MG63 (cell line): ENCODE measurements at regions not wholly inside any gene's neighbourhood (a gene's known extent, or its start where the extent isn't known, plus 50 kb on each side); places are given as distances from the start of the nearest gene placed in this dataset.

ENCODE experiments used
- DNase-seq: peaks from one replicate; pipeline ENCODE4 v3.0.0-alpha.2; 2020
- H3K27me3 ChIP-seq: fragments of 250-450 bp; sonication (Bioruptor Pico); 2 replicates; pipeline ENCODE4 v1.5.1; 2020; ENCODE audit warnings: mild to moderate bottlenecking, moderate library complexity
- H3K36me3 ChIP-seq: fragments of 250-450 bp; sonication (Bioruptor Pico); 2 replicates; pipeline ENCODE4 v1.5.1; 2020; ENCODE audit warnings: mild to moderate bottlenecking, moderate library complexity
- H3K4me3 ChIP-seq: fragments of 250-450 bp; sonication (Bioruptor Pico); 2 replicates; pipeline ENCODE4 v1.5.1; 2020; ENCODE audit warnings: mild to moderate bottlenecking, moderate library complexity
- H3K9me3 ChIP-seq: fragments of 250-450 bp; sonication (Bioruptor Pico); 2 replicates; pipeline ENCODE4 v1.5.1; 2020; ENCODE audit warnings: mild to moderate bottlenecking, moderate library complexity

DNA sequence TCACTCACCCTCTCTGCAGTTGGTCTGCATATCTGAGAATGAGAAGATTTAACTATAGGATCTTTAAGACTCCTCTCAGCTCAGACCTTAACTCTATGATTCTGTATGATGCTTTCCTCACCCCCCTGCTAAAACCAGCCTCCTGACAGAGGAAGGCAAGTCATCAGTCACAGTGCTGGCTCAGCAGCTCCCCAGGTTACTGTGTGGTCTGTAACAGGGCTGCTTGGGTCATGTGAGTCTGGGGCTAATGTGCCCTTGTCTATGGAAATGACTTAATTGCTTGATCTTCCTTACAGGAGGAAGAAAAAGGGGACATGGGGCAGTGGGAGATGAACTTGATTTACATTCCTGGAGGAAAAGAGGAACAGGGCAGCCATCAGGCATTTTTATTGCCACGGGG, 625.6 kb downstream of the PTPRU start:
- DNase-seq: no peak
- no peaks in the 10 kb centered on the region for H3K27me3 ChIP-seq
- no peaks in the 10 kb centered on the region for H3K36me3 ChIP-seq
- H3K4me3 ChIP-seq: no peak overlapping the region
- no peaks in the 10 kb centered on the region for H3K9me3 ChIP-seq

DNA sequence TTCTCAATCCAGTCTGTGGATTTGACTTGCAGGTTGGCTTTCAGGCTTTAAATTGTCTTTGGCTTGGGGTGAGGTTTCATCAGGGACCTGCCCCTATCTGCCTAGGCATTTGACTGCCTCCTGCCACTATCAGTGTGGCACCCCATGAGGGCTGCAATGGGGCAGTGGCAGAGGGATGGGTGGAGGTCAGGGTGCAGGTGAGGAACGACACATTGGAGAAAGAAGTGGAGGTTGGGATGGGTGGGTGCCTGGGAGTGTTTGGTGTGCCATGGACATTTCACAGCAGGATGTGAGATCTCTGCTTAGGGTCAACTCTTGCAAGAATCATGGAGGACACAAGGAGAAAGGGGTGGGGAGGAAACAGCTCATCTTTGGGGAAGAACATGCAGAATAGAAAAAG, 625.1 kb downstream of the PTPRU start:
- Histone ChIP-seq H3K4me3 (no peak overlapping the region), H3K27me3 (no peaks in the 10 kb centered on the region), H3K36me3 (no peaks in the 10 kb centered on the region), H3K9me3 (no peaks in the 10 kb centered on the region)
- no peak for DNase-seq

DNA sequence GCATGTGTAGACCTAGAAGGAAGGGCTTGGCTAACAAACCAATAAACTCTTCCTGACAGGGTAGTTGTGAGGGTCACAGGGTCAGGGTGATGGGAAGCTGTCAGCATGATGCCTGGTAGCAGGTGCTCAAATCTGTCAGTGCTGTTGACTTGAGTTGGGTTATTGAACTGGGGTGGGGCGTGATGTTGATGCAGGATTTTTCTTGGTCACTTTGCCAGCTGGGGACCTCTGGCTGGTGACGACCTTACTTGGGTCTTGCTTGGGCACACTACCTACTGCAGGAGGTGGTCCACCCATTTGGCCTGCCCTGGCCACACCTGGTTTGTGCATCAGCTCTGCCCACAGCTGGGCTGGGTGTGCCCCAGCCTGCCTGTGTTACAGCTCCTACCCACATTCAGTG, 624.4 kb downstream of the PTPRU start:
- no peaks in the 10 kb centered on the region for H3K27me3 ChIP-seq
- no peak overlapping the region for H3K4me3 ChIP-seq
- no peaks in the 10 kb centered on the region for H3K9me3 ChIP-seq
- no peak for DNase-seq
- H3K36me3 ChIP-seq: no peaks in the 10 kb centered on the region

DNA sequence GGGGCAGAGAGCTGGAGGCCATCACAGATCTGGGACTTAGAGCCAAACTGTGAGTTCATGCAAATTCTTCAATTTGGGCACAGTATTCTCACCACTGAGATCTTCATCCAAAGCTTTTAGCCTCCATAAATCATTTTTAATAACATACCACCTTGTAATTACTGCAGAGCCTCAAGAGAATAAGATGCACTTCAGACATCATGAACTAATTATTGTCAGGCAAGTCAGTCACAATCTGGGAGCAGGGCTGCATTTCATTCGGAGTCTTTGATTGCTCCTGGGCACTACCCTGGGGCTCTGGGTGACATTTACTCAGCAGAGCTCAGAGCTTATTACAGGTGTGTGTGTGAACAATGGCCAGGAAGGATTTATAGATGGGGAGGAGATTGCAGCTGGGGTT, 623.7 kb downstream of the PTPRU start:
- no peaks in the 10 kb centered on the region for H3K9me3 ChIP-seq
- H3K36me3 ChIP-seq: no peaks in the 10 kb centered on the region
- H3K4me3 ChIP-seq: no peak overlapping the region
- no peak for DNase-seq
- no peaks in the 10 kb centered on the region for H3K27me3 ChIP-seq

DNA sequence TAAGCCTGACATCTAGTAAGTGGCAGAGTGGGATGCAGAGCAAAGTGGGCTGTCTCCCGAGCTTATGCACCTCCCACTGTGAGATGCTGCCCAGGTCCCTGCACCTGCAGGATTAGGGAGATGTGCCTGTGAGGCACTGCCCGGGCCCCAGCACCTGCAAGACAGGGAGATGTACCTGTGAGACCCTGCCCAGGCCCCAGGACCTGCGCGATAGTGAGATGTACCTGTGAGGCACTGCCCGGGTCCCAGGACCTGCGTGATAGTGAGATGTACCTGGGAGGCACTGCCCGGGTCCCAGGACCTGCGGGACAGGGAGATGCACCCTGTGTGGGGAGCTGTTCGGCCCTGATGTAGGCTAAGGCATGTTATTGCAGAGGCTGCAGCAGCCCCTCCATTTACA, 622.8 kb downstream of the PTPRU start:
- no peaks in the 10 kb centered on the region for H3K27me3 ChIP-seq
- no peaks in the 10 kb centered on the region for H3K36me3 ChIP-seq
- H3K9me3 ChIP-seq: no peaks in the 10 kb centered on the region
- H3K4me3 ChIP-seq: no peak overlapping the region
- DNase-seq: no peak

DNA sequence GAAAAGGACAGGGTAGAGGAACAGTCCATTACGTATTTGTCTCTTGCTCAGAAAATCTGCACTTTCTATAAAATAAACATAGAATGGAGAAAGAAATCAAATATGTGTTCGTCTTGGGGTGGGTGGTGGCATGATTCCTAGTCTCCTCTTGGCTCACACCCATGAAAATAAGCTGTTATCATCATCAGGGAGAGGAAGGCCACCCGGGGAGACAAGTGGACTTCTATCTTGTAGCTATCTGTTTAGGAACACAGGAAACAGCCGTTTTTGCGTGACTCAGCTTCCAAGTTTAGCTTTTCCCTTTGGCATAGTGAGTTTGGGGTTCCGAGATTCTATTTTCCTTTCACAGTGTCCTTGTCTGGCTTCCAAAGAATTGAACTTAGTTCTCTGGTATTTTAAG, 622.3 kb downstream of the PTPRU start:
- DNase-seq: no peak
- Histone ChIP-seq H3K4me3 (no peak overlapping the region), H3K27me3 (no peaks in the 10 kb centered on the region), H3K9me3 (no peaks in the 10 kb centered on the region), H3K36me3 (no peaks in the 10 kb centered on the region)

DNA sequence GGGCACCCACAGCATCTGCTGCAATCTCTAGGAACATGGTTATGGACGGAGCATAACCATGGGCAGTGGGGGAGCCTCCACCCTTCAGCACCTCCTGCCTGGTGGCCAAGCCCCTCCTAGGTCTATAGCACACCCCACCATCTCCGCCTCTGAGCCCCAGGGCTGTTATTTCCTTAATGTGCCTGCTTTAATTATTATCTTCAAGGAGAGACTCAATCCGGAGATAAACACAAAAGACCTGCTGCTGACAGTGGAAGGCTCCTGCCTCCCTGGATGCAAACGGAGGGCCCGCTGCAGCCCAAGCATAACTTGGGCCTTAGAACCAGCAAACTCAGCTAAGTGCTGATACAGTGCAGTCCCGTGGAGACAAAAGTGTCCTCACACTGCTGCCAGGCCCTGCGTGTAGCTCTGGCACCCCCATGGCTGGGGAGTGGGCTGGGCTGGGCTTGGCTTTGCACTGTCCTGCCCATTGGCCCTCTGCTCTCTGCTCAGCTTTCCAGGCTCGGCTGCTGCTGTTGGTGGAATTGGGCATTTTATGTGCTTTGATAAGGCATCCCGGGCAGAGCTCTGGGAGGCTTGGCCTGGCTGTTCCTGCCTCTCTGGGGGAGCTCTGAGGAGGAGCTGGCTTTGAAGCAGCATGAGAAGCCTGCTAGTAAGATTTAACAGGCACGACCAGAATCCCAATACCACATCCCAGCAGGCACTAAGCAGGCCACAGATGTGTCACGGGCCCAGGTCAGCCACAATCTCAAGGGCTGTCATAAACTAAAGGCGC, 620.2 kb downstream of the PTPRU start:
- Histone ChIP-seq H3K4me3 (no peak overlapping the region), H3K27me3 (no peaks in the 10 kb centered on the region)
- DNase-seq: no peak

DNA sequence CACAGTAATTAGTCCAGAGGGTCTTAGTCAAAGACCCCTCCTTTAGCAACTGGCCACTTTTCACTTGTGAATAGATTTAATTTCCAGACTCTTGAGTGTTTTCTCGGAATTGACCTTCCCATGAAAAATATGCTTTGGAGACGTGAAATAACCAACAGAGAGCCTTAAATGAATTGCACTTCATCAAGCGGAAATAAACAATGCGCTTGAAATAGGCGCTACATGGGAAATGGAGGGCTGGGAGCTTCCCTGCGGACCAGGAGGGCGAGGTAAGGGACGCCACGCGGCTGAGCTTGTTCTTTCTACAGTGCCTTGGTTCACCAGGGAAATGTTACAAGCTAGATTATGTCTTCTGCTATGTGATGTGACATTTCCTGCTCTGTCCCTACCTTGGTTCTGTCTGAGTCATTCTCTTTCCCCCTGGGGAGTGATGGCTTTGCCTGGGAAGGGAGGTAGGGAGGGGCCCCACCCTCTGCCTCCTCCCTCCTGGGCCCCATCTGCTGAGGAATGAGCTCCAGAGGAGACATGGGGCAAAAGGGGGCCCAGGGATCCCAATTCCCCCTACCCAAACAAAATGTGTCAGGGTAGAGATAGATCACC, 619.3 kb downstream of the PTPRU start:
- H3K4me3 ChIP-seq: no peak overlapping the region
- no peaks in the 10 kb centered on the region for H3K27me3 ChIP-seq
- no peaks in the 10 kb centered on the region for H3K9me3 ChIP-seq
- H3K36me3 ChIP-seq: no peaks in the 10 kb centered on the region
- no peak for DNase-seq

More for the DNA sequence above, 620.2 kb downstream of the PTPRU start:
- H3K9me3 ChIP-seq: no peaks in the 10 kb centered on the region
- no peaks in the 10 kb centered on the region for H3K36me3 ChIP-seq

DNA sequence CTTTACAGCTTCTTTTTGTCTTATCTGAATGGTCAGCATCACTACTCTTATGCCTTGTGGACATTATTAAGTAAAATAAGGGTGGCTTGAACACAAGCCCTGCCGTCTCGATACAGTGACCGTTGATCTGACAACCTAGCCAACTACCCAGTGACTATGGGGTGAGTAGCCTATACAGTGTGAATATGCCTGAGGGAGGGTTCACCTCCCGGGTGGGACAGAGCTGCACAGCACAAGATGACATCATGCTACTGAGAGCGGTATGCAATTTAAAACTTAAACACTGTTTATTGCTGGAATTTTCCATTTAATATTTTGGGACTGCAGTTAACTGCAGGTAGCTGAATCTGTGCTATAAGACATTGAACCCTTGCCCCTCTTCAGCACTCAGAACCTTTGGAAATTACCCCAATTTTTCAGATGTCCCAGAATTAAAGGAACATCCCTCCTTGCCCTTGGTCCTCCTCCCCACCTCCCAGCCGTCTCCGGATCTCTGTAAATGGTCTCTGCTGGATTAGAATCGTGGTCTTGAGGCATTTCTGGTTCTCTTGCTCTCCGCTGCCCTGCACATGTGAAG, 618.5 kb downstream of the PTPRU start:
- no peaks in the 10 kb centered on the region for H3K36me3 ChIP-seq
- H3K4me3 ChIP-seq: no peak overlapping the region
- no peak for DNase-seq
- no peaks in the 10 kb centered on the region for H3K9me3 ChIP-seq
- no peaks in the 10 kb centered on the region; the same call in 1 of the 2 replicates for H3K27me3 ChIP-seq

DNA sequence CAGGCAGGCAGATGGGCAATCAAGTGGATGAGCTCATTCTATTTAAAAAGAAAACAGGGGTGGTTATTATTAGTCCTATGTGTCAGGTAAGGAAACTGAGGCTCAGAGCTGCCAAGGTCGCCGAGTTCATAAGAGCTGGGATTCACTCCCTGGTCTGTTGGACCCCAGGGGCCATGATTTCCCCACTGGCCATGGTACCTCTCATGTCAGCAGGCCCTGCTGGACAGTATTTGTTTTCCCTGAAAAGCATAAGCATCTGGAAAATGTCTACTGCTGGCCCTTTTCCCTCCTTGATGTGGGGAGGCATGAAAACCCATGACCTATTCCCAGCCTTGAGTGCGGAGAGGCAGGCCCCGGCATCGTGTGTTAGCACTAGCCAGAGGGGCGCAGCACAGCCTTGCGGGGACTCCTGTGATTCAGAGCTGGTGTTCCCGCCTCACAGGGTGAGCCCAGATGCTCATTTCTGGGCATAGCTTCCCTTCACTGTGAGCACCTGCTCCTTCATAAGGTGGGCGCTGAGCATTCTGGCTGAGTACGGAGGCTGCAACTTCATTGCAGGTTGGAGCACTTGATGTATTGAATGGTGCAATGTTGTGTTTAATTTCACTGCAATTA, 617.5 kb downstream of the PTPRU start:
- no peak overlapping the region for H3K4me3 ChIP-seq
- no peaks in the 10 kb centered on the region for H3K9me3 ChIP-seq
- peaks cover 6% of the 10 kb centered on the region; the same call in 1 of the 2 replicates for H3K27me3 ChIP-seq
- no peak for DNase-seq
- H3K36me3 ChIP-seq: no peaks in the 10 kb centered on the region

DNA sequence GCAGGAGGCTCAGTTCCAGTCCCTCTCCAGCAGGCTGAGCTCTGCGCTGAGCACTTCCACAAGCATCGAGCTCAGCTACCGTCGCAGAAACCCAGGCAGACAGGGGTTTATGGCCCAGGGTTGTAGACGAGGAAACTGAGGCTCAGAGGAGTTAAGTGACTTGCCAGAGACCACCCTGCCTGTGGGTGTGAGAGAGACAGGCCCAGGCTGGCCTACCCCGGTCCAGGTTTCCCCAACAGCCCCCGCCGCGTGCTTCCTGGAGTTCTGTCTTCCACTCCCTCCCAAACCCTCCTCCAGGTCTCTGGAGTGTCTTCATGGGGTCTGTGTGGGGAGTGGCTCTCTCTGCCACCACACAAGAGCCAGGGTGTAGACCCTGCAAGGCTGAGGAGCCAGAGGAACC, 615.9 kb downstream of the PTPRU start:
- no peaks in the 10 kb centered on the region for H3K9me3 ChIP-seq
- no peak for DNase-seq

DNA sequence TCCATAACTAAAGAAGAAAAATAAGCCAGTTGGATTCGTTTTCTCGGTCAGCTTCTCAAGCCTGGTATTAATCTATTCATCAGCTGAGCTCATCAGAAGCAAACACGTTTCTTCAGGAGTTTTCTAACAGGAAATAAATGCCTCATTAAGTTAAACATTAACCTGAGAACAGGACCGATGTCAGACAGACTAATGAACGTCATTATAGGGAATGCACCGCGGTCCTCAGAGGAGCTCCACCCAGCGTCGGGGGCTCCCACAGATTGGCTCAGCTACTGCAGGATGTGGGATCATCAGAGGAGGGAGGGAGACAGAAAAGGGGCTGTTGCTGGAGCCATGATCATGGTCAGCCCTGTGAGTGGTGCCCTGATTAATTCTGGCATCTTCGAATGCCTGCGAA, 615.4 kb downstream of the PTPRU start:
- H3K9me3 ChIP-seq: no peaks in the 10 kb centered on the region
- H3K36me3 ChIP-seq: no peaks in the 10 kb centered on the region
- DNase-seq: no peak
- no peak overlapping the region for H3K4me3 ChIP-seq
- H3K27me3 ChIP-seq: peaks cover 6% of the 10 kb centered on the region; the same call in 1 of the 2 replicates

More for the DNA sequence above, 615.9 kb downstream of the PTPRU start:
- Histone ChIP-seq H3K4me3 (no peak overlapping the region), H3K27me3 (peaks cover 6% of the 10 kb centered on the region; the same call in 1 of the 2 replicates), H3K36me3 (no peaks in the 10 kb centered on the region)

DNA sequence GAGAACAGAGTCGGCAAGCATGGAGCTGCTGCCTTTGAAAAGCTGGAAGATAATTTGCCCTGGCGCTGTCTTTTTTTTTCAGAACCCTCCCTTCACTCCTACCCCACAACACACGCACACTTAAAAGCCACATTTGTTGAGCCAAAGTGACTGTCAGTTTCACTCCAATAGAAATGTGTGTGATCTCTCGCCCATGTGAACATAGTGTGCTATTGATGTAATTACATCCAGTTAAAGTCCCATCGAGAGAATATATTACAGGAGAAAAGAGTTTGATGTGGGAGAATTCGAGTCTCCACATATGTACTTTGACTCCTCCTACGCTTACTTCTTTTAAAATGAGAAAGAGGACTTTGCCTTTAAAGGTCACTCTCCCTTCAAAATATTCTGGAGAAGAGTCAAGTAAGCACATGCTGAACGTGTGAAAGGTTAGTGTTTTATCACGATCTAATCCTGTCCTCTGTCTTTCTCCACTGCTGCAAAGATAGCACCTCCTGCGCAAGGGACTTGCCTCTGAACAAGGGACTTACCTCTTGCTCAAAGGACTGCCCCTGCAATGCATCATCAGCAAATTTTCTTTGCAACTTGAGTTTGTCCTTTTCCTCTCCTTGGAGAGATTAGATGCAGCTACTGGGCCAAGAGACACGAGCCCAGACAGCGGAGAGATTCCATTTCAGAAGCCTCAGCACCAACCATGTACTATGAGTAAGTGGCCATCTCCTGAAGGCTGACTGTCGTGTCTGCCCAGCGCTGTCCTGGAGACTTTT, 613.9 kb downstream of the PTPRU start:
- no peak for DNase-seq
- Histone ChIP-seq H3K9me3 (no peaks in the 10 kb centered on the region), H3K4me3 (no peak overlapping the region), H3K36me3 (no peaks in the 10 kb centered on the region), H3K27me3 (peaks cover 6% of the 10 kb centered on the region; the same call in 1 of the 2 replicates)

DNA sequence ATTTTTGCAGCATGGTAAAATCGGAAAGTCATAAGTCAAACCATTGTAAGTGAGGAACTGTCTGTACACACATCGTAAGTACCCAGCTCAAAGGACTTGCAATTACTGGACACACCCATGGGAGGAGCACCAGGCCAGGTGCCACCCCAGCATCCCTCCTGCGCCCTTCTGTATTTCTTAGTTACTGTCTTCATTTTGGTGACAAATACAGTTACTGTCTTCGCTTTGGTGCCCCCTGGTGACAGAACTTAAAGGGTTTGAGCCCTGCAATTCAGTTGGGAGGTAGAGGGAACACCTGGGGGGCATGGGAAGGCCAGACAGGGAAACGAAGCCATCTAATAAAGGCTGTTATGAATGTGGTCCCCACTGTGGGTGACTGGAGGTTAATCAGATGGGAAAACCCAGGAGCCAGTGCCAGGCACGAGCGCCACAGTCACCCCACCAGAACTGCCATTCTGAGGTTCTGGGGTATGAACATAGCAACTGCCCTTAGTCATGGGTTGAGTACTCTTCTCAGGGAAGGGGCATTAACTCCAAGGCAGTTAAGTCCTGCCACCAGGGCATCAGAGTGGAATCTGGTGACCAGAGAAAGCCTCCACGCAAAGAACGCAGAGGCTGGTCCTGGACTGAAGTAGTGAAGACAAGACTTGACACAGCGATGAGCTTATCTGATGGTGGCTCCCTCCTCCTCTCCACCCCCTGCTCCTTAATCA, 612.9 kb downstream of the PTPRU start:
- Histone ChIP-seq H3K36me3 (no peaks in the 10 kb centered on the region), H3K27me3 (peaks cover 6% of the 10 kb centered on the region; the same call in 1 of the 2 replicates), H3K9me3 (no peaks in the 10 kb centered on the region), H3K4me3 (no peak overlapping the region)
- no peak for DNase-seq

DNA sequence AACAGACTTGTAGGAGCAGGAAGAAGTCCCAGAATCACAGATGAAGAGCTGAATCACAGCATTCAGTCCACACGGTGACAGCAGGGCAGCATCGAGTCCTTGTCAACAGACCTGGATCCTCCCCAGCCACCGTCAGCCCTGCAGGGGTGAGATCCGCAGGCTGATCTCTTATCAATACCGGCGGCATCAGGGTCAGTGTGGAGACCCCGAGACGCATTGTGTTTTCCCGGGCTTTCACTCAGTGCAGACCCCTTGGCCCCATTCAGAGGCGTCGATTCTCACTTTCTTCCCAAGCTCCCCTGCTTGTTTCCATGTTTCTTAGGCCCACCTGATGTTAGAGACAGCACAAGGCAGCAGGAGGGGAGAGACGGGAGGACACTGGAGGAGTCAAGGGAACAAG, 609.6 kb downstream of the PTPRU start:
- H3K4me3 ChIP-seq: no peak overlapping the region
- no peak for DNase-seq
- H3K36me3 ChIP-seq: no peaks in the 10 kb centered on the region
- peaks cover 6% of the 10 kb centered on the region; the same call in 1 of the 2 replicates for H3K27me3 ChIP-seq
- H3K9me3 ChIP-seq: peaks cover 8% of the 10 kb centered on the region

DNA sequence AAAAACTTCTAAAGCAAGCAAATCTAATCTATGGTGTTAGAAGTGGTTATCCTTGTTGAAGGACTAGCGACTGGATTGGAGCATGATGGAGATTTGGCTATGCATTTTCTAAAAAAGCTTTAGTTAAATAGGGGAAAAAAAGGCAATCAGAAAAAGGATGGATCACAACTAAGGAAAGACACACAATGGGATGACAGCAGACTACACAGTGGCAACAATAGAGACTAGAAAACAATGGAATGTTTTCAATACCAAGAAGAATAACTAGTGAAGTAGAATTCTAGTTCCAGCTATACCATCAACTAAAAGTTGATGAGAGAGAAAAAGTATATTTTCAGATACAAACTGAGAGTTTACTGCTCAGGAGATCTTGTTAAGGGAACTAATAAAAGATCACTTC, 605.8 kb downstream of the PTPRU start:
- H3K9me3 ChIP-seq: peaks cover 8% of the 10 kb centered on the region
- no peak overlapping the region for H3K4me3 ChIP-seq
- DNase-seq: no peak

More for the DNA sequence above, 605.8 kb downstream of the PTPRU start:
- Histone ChIP-seq H3K27me3 (no peaks in the 10 kb centered on the region), H3K36me3 (no peaks in the 10 kb centered on the region)
